GM18517 (cell line): ENCODE measurements at regions not wholly inside any gene's neighbourhood (a gene's known extent, or its start where the extent isn't known, plus 50 kb on each side); places are given as distances from the start of the nearest gene placed in this dataset.

Experiments
- ATAC-seq: cut with Tn5 transposase; IDR thresholded peaks from one replicate; pipeline ENCODE4 v1.9.1; 2021; ENCODE audit warnings: mild to moderate bottlenecking, moderate library complexity; ENCODE audit not compliant: unreplicated experiment

GRCh38 chr6:12419631-12420272 lies 129.6 kb downstream of the EDN1 start:
- no peak for ATAC-seq

- no peak for ATAC-seq
Measured at GRCh38 chr6:12420626-12421025, 130.5 kb downstream of the EDN1 start.

- no peak for ATAC-seq
Measured at GRCh38 chr6:12421596-12421995, 131.4 kb downstream of the EDN1 start.

- ATAC-seq = no peak
Measured at GRCh38 chr6:12422848-12423247, 132.7 kb downstream of the EDN1 start.

- no peak for ATAC-seq
Measured at GRCh38 chr6:12423832-12424231, 133.7 kb downstream of the EDN1 start.

GRCh38 chr6:12426121-12426520 lies 136.0 kb downstream of the EDN1 start:
- ATAC-seq = no peak

- ATAC-seq = no peak
Measured at GRCh38 chr6:12431023-12431422, 140.9 kb downstream of the EDN1 start.

- ATAC-seq = no peak
Measured at GRCh38 chr6:12436224-12436623, 146.1 kb downstream of the EDN1 start.

GRCh38 chr6:12436683-12437082 lies 146.5 kb downstream of the EDN1 start:
- no peak for ATAC-seq

- no peak for ATAC-seq
Measured at GRCh38 chr6:12439296-12439695, 149.1 kb downstream of the EDN1 start.

- ATAC-seq = no peak
Measured at GRCh38 chr6:12440981-12441380, 150.8 kb downstream of the EDN1 start.

GRCh38 chr6:12442455-12442854 lies 152.3 kb downstream of the EDN1 start:
- no peak for ATAC-seq

- no peak for ATAC-seq
Measured at GRCh38 chr6:12446394-12446793, 156.2 kb downstream of the EDN1 start.

- ATAC-seq = no peak
Measured at GRCh38 chr6:12449447-12449846, 159.3 kb downstream of the EDN1 start.

GRCh38 chr6:12450467-12450866 lies 160.3 kb downstream of the EDN1 start:
- no peak for ATAC-seq

- no peak for ATAC-seq
Measured at GRCh38 chr6:12456343-12456742, 166.2 kb downstream of the EDN1 start.

GRCh38 chr6:12457094-12457493 lies 166.9 kb downstream of the EDN1 start:
- no peak for ATAC-seq

- no peak for ATAC-seq
Measured at GRCh38 chr6:12458558-12458957, 168.4 kb downstream of the EDN1 start.

GRCh38 chr6:12459945-12460661 lies 169.9 kb downstream of the EDN1 start:
- no peak for ATAC-seq

- no peak for ATAC-seq
Measured at GRCh38 chr6:12467706-12468670, 177.8 kb downstream of the EDN1 start.

- no peak for ATAC-seq
Measured at GRCh38 chr6:12472601-12473038, 182.5 kb downstream of the EDN1 start.
